ENCODE measurements at regions not wholly inside any gene's neighbourhood (a gene's known extent, or its start where the extent isn't known, plus 50 kb on each side); places are given as distances from the start of the nearest gene placed in this dataset.

GRCh38 chr3:55343486-55344357 lies 143.4 kb downstream of the WNT5A start:
- DNase-seq (ENCODE audit: insufficient read length, low spot score, missing footprints), result no peak
- Histone ChIP-seq H3K27me3 (ENCODE audit: insufficient read depth, low read length) (no peaks in the 10 kb centered on the region), H3K4me3 (ENCODE audit: insufficient read depth, low read length) (no peak overlapping the region), H3K79me2 (ENCODE audit: insufficient read depth, low read length) (no peaks in the 10 kb centered on the region), H3K9me3 (ENCODE audit: low read depth, low read length) (no peaks in the 10 kb centered on the region), H3K4me2 (ENCODE audit: insufficient read depth, low read length) (no peak overlapping the region), H4K20me1 (ENCODE audit: insufficient read depth, low read length) (no peaks in the 10 kb centered on the region), H3K36me3 (ENCODE audit: insufficient read depth, low read length) (no peaks in the 10 kb centered on the region), H3K4me1 (ENCODE audit: insufficient read depth, low read length) (peaks cover 13% of the 10 kb centered on the region), H3K27ac (ENCODE audit: low read depth, low read length) (no peak overlapping the region), H2AFZ (ENCODE audit: low read length) (no peak overlapping the region)
- TF ChIP-seq CTCF (IDR thresholded peaks at IDR 0.05; ENCODE audit: extremely low read depth, low read depth, low read length), result no peak

GRCh38 chr3:55341502-55342031 lies 145.5 kb downstream of the WNT5A start:
- Histone ChIP-seq H3K9me3 (ENCODE audit: low read depth, low read length) (no peaks in the 10 kb centered on the region), H3K4me1 (ENCODE audit: insufficient read depth, low read length) (peaks cover 13% of the 10 kb centered on the region), H4K20me1 (ENCODE audit: insufficient read depth, low read length) (no peaks in the 10 kb centered on the region), H3K27ac (ENCODE audit: low read depth, low read length) (peak overlapping the region; percentile 17), H3K36me3 (ENCODE audit: insufficient read depth, low read length) (no peaks in the 10 kb centered on the region), H3K4me2 (ENCODE audit: insufficient read depth, low read length) (no peak overlapping the region), H3K4me3 (ENCODE audit: insufficient read depth, low read length) (no peak overlapping the region), H2AFZ (ENCODE audit: low read length) (no peak overlapping the region), H3K79me2 (ENCODE audit: insufficient read depth, low read length) (no peaks in the 10 kb centered on the region), H3K27me3 (ENCODE audit: insufficient read depth, low read length) (no peaks in the 10 kb centered on the region)
- peak; percentile 65 for DNase-seq (ENCODE audit: insufficient read length, low spot score, missing footprints)
- TF ChIP-seq CTCF (IDR thresholded peaks at IDR 0.05; ENCODE audit: extremely low read depth, low read depth, low read length), result no peak

GRCh38 chr3:55339819-55340218 lies 147.3 kb downstream of the WNT5A start:
- Histone ChIP-seq H2AFZ (ENCODE audit: low read length) (no peak overlapping the region), H3K27me3 (ENCODE audit: insufficient read depth, low read length) (no peaks in the 10 kb centered on the region), H3K27ac (ENCODE audit: low read depth, low read length) (no peak overlapping the region), H3K9me3 (ENCODE audit: low read depth, low read length) (no peaks in the 10 kb centered on the region), H3K36me3 (ENCODE audit: insufficient read depth, low read length) (no peaks in the 10 kb centered on the region), H3K4me3 (ENCODE audit: insufficient read depth, low read length) (no peak overlapping the region), H4K20me1 (ENCODE audit: insufficient read depth, low read length) (no peaks in the 10 kb centered on the region), H3K79me2 (ENCODE audit: insufficient read depth, low read length) (no peaks in the 10 kb centered on the region), H3K4me1 (ENCODE audit: insufficient read depth, low read length) (peaks cover 13% of the 10 kb centered on the region), H3K4me2 (ENCODE audit: insufficient read depth, low read length) (no peak overlapping the region)
- no peak for TF ChIP-seq CTCF (IDR thresholded peaks at IDR 0.05; ENCODE audit: extremely low read depth, low read depth, low read length)
- no peak for DNase-seq (ENCODE audit: insufficient read length, low spot score, missing footprints)

- no peak for DNase-seq (ENCODE audit: insufficient read length, low spot score, missing footprints)
- H3K9me3 ChIP-seq (ENCODE audit: low read depth, low read length), result no peaks in the 10 kb centered on the region
- H3K4me3 ChIP-seq (ENCODE audit: insufficient read depth, low read length), result no peak overlapping the region
- no peak overlapping the region for H3K4me2 ChIP-seq (ENCODE audit: insufficient read depth, low read length)
- H4K20me1 ChIP-seq (ENCODE audit: insufficient read depth, low read length), result no peaks in the 10 kb centered on the region
- peaks cover 15% of the 10 kb centered on the region for H3K4me1 ChIP-seq (ENCODE audit: insufficient read depth, low read length)
- H3K27me3 ChIP-seq (ENCODE audit: insufficient read depth, low read length), result no peaks in the 10 kb centered on the region
- H3K79me2 ChIP-seq (ENCODE audit: insufficient read depth, low read length), result no peaks in the 10 kb centered on the region
- H2AFZ ChIP-seq (ENCODE audit: low read length), result no peak overlapping the region
- no peak overlapping the region for H3K27ac ChIP-seq (ENCODE audit: low read depth, low read length)
- no peaks in the 10 kb centered on the region for H3K36me3 ChIP-seq (ENCODE audit: insufficient read depth, low read length)
- no peak for TF ChIP-seq CTCF (IDR thresholded peaks at IDR 0.05; ENCODE audit: extremely low read depth, low read depth, low read length)
Measured at GRCh38 chr3:55339390-55339789, 147.7 kb downstream of the WNT5A start.
